WI38 (cell line): ENCODE measurements at regions not wholly inside any gene's neighbourhood (a gene's known extent, or its start where the extent isn't known, plus 50 kb on each side); places are given as distances from the start of the nearest gene placed in this dataset.

ENCODE experiments used
- H3K4me3 ChIP-seq: 2 replicates; pipeline ENCODE4 v1.5.1; 2011; ENCODE audit warnings: low read depth, mild to moderate bottlenecking, control low read depth, low read length
- TF ChIP-seq, protein P1 (sequence below): IDR thresholded peaks from 2 replicates; pipeline ENCODE4 v1.5.1; 2012; ENCODE audit warnings: low read depth, mild to moderate bottlenecking, control low read depth, low read length

DNA sequence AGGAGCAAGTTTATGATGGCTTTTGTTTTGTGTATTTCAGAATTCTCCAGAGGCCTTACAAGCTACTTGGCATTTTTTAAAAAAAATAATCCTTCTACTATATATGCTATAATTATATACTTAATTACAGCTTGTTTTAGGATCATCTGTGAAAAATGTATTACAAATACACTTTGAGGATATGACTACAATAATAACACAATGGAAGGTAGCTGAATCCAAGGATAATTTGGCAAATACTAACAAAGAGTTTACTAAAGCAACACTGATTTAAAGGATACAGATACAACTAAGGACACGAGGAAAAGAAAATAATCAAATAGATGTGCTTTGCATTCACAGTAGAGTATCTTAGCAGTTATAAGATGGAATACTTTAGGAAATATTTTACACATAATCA is 381.9 kb upstream of the CITED2 start:
- no peak overlapping the region for H3K4me3 ChIP-seq
- TF ChIP-seq, protein P1, sequence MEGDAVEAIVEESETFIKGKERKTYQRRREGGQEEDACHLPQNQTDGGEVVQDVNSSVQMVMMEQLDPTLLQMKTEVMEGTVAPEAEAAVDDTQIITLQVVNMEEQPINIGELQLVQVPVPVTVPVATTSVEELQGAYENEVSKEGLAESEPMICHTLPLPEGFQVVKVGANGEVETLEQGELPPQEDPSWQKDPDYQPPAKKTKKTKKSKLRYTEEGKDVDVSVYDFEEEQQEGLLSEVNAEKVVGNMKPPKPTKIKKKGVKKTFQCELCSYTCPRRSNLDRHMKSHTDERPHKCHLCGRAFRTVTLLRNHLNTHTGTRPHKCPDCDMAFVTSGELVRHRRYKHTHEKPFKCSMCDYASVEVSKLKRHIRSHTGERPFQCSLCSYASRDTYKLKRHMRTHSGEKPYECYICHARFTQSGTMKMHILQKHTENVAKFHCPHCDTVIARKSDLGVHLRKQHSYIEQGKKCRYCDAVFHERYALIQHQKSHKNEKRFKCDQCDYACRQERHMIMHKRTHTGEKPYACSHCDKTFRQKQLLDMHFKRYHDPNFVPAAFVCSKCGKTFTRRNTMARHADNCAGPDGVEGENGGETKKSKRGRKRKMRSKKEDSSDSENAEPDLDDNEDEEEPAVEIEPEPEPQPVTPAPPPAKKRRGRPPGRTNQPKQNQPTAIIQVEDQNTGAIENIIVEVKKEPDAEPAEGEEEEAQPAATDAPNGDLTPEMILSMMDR = no peak

- TF ChIP-seq, protein P1 = no peak
- no peak overlapping the region for H3K4me3 ChIP-seq
Observed at GRCh38 chr6:139754898-139755775, 380.7 kb upstream of the CITED2 start.

GRCh38 chr6:139753198-139753861 is 378.9 kb upstream of the CITED2 start:
- no peak overlapping the region for H3K4me3 ChIP-seq
- TF ChIP-seq, protein P1 = no peak

- H3K4me3 ChIP-seq = no peak overlapping the region
- TF ChIP-seq, protein P1 = no peak
Observed at GRCh38 chr6:139752086-139752485, 377.6 kb upstream of the CITED2 start.

DNA sequence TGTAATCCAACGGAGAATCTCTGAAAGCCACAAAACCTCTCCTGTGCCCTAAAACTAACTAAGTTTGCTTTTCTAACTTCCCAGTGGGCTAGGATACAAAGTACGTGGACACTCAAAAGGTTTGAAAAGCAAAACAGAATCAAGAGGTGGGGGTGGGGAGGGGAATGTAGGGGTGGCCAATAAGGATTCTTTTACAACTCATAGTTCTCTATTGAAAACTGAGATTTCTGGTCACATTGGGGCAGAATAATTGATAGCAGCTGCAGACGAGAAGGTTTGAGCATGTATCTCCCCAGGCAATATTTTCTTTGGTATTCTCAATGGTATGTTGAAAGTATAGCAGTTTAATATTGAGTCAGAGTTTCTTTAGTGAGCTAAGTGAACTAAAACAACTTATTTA is 376.7 kb upstream of the CITED2 start:
- H3K4me3 ChIP-seq = no peak overlapping the region
- TF ChIP-seq, protein P1 = no peak

- H3K4me3 ChIP-seq = no peak overlapping the region
- TF ChIP-seq, protein P1 = no peak
Observed at GRCh38 chr6:139748353-139749146, 374.1 kb upstream of the CITED2 start.
